Uterus (tissue), 2 donors: ENCODE measurements at regions not wholly inside any gene's neighbourhood (a gene's known extent, or its start where the extent isn't known, plus 50 kb on each side); places are given as distances from the start of the nearest gene placed in this dataset.

Source experiments
- POLR2A ChIP-seq, 2 donors: fragments of 450-650 bp; IDR thresholded peaks; one replicate each; pipeline ENCODE4 v1.6.1; 2016; ENCODE audit warnings: antibody characterized with exemption in 2 of 2, mild to moderate bottlenecking in 1 of 2, moderate library complexity in 1 of 2
- TF ChIP-seq, protein P1 (sequence below), 4 experiments: fragments of 200-600 bp in 2 of 4; fragments of 450-650 bp in 2 of 4; sonication (generic) in 2 of 4; IDR thresholded peaks; one replicate each; pipeline ENCODE4 v1.5.1; 2016 to 2019; ENCODE audit warnings: antibody characterized with exemption in 4 of 4, mild to moderate bottlenecking in 2 of 4, moderate library complexity in 1 of 4

DNA sequence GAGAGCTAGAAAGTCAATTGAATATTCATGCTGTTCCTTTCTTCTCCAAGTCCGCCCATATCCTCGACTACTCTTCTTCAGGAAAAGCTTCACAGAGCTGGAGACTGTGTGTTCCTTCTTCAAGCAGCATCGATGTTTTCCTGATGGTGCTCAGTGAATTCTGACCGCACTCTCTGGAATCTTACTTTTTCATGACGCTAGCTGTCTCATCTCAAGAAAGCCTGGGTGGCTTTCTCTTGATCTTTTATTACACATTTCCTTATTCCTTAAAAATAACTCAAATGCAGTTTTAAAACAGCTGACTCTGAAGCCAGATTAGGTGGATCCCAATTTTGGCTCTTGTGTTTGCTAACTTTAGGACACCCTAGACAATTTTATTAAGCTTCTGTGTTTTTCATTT lies 1245.1 kb upstream of the LRRTM1 start:
- TF ChIP-seq, protein P1, sequence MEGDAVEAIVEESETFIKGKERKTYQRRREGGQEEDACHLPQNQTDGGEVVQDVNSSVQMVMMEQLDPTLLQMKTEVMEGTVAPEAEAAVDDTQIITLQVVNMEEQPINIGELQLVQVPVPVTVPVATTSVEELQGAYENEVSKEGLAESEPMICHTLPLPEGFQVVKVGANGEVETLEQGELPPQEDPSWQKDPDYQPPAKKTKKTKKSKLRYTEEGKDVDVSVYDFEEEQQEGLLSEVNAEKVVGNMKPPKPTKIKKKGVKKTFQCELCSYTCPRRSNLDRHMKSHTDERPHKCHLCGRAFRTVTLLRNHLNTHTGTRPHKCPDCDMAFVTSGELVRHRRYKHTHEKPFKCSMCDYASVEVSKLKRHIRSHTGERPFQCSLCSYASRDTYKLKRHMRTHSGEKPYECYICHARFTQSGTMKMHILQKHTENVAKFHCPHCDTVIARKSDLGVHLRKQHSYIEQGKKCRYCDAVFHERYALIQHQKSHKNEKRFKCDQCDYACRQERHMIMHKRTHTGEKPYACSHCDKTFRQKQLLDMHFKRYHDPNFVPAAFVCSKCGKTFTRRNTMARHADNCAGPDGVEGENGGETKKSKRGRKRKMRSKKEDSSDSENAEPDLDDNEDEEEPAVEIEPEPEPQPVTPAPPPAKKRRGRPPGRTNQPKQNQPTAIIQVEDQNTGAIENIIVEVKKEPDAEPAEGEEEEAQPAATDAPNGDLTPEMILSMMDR (IDR thresholded peaks at IDR 0.05): no peak
- TF ChIP-seq POLR2A (IDR thresholded peaks at IDR 0.05): no peak
